ENCODE measurements at regions not wholly inside any gene's neighbourhood (a gene's known extent, or its start where the extent isn't known, plus 50 kb on each side); places are given as distances from the start of the nearest gene placed in this dataset.

DNA sequence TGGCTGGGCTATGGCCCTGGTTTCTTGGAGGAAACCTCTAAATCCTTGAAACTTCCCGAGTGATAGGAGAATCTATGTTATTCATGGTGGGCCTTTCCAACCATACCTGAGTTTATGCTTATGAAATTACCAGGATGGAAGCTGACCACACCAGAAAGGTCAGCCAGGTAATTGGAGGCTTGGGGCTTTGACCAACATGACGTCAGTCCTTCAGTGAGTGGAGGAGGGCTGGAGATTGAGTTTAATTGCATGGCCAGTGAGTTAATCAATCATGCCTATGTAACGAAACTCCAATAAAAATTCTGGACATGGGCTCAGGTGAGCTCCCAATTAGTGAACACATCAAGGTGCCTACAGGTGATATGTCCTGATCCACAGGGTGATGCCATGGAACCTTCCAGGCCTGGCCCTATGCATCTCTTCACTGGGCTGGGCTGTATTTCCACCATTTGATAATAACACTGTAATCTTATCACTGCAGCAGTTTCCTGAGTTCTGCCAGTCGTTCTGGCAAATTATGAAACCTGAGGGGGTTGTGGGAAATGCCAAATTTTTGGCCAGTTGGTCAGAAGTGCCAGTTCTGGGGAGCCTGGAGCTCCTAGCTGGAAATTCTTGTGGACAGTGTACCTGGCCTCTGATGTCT lies 106.5 kb downstream of the CDH26 start:
- DNase-seq, result no peak

DNA sequence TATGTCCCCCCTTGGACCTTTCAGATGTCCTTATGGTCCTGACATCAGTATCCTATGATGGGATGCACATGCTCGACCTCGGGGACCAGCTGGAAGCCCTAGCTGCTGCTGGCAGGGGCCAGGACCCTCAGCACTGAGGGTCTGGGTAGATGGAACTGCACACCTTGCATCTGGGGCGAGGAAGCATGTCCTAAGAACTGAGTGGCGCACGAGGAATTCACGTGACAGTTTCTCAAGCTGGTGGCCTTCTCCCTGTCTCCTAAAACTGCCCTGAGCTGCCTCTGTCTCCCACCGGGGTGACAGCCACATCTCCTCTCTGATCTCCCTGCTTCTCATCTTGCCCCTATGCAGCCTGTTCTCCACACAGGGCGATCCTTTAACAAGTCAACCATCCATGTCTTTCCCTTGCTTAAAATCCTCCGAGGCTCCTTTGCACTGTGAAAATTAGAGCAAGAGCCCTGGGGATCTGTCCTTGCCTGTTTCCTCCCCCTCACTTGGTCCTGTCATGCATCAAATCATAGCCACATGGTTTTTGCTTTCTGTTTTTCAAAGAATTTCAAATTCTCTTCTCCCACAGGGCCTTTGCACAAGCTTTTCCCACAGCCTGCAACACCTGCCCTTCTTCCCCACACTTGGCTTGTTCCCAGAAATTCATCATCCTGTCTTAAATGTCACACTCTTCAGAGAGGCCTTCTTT lies 107.7 kb downstream of the CDH26 start:
- DNase-seq, result no peak

DNA sequence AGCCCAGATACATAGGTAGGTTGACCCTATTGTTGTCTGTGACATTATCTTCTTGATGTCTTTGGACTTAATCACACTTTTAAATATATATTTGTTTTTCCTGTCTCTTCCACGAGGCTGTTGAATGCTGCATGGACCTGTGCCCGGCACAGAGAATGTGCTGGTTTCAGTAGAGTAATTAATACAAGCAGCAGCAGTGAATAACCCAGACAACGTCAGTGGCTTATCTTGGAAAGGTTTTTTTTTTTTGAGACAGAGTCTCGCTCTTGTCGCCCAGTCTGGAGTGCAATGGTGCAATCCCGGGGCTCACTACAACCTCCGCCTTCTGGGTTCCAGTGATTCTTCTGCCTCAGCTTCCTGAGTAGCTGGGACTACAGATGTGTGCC lies 108.2 kb downstream of the CDH26 start:
- DNase-seq, result no peak

GRCh38 chr20:60068509-60068908 lies 110.3 kb downstream of the CDH26 start:
- DNase-seq, result no peak

DNA sequence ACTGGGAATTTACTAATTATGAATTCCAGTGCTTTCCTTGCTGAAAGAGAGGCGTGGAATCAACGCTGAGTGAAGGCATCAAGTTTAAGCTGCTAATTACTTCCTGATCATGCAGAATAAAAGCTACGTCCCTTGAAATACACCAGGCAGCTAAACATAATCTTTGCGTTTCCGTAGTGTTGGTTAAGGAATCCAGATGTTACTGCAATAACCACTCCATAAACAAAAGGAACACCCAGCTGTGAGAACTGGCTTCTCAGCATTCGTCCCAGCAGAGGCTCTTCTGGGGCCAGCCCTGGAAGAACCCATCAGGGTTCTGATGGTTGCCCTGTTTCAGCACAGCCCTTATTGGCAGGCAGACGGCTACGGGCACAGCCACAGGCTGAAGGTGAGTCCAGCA lies 111.4 kb downstream of the CDH26 start:
- DNase-seq, result no peak

- DNase-seq, result no peak
These were observed 112.6 kb downstream of the CDH26 start for GRCh38 chr20:60070791-60071190.

GRCh38 chr20:60071965-60072364 lies 113.7 kb downstream of the CDH26 start:
- no peak for DNase-seq

DNA sequence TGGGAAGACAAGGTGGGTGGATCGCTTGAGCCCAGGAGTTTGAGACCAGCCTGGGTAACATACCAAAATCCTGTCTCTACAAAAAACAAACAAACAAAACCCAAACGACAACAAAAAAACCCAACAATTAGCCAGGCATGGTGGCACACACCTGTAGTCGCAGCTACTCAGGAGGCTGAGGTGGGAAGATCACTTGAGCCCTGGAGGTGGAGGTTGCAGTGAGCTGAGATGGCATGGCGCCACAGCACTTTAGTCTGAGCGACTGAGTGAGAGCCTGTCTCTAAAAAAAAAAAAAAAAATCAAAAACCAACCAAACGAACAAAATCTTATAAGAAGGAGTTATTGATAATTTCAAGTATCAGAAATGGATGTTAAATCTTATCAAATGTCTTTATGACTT lies 114.9 kb downstream of the CDH26 start:
- no peak for DNase-seq

- no peak for DNase-seq
These were observed 115.3 kb downstream of the CDH26 start for GRCh38 chr20:60073504-60073903.

DNA sequence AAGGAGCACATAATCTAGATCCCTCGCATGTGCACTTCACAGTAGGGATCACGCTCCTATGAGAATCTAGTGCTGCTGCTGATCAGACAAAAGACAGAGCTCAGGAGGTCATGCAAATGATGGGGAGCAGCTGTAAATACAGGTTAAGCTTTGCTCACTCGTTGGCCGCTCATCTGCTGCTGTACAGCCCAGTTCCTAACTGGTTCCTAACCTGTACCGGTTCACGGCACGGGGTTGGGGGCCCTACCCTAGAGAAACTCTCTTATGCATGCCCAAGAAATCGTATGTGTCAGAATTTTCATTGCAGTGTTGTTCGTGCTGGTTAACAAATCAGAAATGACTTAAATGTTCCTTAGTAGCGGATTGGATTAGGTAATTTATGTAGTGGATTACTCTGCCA lies 116.1 kb downstream of the CDH26 start:
- DNase-seq, result no peak

- DNase-seq, result no peak
These were observed 120.4 kb downstream of the CDH26 start for GRCh38 chr20:60078351-60079250.

DNA sequence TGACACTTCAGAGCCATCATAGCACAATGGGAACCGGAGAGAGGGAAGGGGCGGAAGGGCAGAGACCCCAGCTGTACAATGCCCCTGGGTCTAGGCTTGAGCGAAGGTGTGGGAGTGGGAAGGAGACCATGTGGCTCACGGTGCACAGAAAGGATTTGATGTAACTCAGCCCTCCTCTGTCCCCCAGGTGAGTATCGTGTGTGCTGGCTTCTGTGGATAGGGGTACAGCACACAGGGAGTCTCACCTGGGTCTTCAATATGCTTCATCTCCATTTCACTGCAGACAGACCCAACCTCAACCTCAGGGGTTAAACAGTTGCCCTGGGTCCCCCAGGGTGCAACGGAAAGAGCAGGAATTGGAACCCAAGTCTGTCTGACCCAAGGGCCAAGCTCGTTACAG lies 122.2 kb downstream of the CDH26 start:
- no peak for DNase-seq

- no peak for DNase-seq
These were observed 127.4 kb downstream of the CDH26 start for GRCh38 chr20:60085551-60086132.

DNA sequence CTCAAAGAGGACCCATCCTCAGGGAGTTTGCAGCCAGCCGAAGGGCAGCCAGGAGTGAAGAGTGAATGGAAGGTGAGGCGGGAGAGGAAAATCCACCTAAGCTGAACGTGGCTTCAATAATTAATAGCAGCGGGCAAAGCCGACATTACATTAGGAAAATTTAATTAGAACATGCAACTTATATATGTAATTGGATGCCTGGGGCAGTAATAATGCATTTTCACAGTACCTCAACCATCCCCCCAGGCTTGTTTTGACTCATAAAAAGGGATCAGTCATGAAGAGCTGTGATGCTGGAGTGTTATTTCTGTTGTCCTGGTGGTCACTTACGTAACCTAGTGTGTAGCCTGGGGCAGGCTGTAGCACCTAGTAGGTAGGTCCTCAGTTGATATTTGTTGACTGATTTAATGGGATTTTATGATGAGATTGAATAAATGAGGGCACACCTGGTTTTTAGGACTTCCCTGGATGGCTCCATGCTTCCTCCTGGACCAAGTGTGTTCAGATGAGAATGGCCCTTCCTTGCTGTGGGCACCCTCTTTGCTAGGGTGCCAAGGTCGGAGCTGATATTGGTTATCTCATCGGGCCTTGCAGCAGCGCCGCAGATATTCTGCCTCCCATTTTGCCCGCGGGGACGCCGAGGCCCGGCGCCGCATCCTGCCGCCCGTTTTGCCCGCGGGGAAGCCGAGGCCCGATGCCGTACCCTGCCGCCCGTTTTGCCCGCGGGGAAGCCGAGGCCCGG lies 128.8 kb downstream of the CDH26 start:
- no peak for DNase-seq

DNA sequence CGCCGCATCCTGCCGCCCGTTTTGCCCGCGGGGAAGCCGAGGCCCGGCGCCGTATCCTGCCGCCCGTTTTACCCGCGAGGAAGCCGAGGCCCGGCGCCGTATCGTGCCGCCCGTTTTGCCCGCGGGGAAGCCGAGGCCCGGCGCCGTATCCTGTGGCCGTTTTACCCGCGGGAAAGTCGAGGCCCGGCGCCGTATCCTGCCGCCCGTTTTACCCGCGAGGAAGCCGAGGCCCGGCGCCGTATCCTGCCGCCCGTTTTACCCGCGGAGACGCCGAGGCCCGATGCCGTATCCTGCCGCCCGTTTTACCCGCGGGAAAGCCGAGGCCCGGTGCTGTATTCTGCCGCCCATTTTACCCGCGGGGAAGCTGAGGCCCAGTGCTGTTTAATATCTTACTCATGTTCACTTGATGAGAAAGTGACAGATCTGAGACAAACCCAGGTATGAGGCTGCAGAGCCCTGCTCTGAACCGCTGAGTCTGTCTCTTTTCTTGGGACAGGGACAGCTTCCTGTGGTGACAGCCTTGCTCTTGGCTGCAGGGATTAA lies 129.4 kb downstream of the CDH26 start:
- no peak for DNase-seq

DNA sequence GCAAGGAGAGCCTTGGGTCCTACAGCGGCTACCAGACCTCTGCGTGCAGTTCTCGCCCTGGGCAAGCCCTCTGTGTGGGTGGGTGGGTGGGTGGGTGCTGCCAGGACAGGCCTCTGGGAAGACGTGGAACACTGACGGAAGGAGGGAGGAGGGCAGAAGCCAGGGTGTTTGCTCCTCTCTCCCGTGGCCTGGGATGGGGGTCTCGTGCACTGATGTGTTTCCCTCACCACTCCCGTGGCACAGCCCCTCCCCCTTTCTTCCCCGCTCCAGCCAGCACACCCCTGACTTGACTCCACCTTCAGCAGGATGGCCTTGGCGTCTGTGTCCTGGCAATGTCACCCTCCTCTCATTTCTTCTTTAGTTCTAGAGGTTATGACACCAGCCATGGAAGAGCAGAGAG lies 130.0 kb downstream of the CDH26 start:
- DNase-seq, result no peak

DNA sequence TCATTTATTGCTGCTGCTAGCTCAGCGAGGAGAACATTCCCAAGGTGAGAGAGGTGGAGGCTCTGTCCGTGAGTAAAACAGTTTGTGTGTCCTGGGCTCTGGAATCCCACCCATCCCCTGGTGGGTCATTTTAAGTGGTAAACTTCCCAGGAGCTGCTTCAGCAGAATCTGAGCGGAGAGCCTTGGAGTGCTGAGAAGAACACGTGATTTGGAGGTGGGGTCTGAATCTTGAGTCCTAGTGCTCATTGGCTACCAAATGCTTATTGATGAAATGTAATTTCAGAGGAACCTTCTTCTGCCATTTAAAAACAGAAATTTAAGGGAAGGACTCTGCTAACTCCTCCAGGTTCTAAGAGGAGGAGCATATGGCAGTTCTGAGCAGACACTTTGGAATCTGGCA lies 132.4 kb downstream of the CDH26 start:
- DNase-seq, result no peak

GRCh38 chr20:60091305-60091704 lies 133.1 kb downstream of the CDH26 start:
- DNase-seq, result no peak

GRCh38 chr20:60091861-60092260 lies 133.6 kb downstream of the CDH26 start:
- no peak for DNase-seq

GRCh38 chr20:60092729-60093128 lies 134.5 kb downstream of the CDH26 start:
- DNase-seq, result no peak

DNA sequence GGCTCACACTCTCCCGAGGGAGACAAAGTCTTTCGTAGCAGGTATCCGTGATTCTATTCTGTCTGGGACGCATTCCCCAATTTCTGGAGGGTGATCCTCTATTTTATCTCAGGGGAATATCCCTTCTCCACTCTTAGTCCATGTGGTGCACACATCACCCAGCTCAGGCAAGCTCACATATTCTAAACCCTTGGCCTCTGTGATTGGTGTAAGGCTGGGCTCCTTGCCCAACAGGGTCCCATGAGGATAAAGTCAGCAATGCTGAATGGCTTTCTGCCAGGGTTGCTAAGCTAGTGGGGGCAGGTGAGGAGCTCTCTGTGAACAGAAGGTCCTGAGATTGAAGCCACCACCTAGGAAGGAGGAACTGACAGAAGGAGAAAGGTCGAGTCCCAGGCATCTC lies 137.2 kb downstream of the CDH26 start:
- no peak for DNase-seq

- no peak for DNase-seq
These were observed 137.9 kb downstream of the CDH26 start for GRCh38 chr20:60096166-60096565.

GRCh38 chr20:60097285-60097684 lies 139.1 kb downstream of the CDH26 start:
- DNase-seq, result peak; percentile 29
